Inferior parietal cortex (tissue), 1 donor: ENCODE measurements at regions not wholly inside any gene's neighbourhood (a gene's known extent, or its start where the extent isn't known, plus 50 kb on each side); places are given as distances from the start of the nearest gene placed in this dataset.

Source experiments
- DNase-seq: peaks from one replicate; pipeline ENCODE4 v3.0.0-alpha.2; 2016; ENCODE audit errors: extremely low spot score

DNA sequence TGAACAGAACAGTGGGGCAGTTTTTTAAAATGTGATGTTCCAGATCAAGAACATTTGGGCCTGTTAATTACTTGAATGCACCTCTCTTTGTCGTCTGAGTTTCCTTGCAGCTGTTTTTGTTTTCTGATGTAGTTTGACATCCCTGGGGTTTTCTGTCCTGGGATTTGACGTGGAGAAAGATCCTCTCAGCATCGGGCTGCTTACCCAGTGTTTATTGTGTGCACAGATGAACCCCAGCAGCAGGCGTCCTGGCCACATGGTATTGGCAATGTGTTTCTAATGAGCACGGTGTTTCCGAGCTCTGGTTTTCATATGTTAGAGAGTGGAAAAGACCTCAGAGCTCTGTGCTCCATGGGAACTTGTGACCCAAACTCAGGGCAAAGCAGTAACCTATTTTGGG, 191.1 kb upstream of the IRX3 start:
- no peak for DNase-seq

DNA sequence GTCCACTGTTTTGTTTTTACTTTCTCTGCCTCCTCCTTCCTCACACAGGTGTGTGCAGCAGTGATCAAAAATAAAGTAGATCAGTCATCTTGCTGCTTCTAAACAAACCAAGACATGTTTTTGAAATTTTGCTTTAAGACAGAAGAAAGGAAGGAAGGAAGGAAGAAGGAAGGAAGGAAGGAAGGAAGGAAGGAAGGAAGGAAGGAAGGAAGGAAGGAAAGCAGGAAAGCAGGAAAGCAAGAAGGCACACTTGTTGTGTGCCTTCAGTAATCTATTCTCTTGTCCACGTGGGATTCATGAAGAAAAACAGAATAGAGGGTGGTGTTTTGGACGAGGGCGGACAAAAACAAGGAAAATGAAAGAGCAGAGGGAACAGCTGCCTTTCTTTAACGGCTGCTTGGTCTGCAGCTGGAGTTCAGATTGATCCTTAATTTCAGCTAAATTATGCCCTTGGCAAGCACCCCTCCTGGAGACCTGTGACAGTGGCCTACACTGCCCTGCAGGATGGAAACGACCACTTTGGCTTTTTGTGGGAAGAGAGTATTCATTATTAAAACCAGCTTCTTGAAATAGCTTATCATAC, 188.5 kb upstream of the IRX3 start:
- DNase-seq: no peak

- DNase-seq: no peak
Observed at GRCh38 chr16:54473226-54473993, 186.8 kb upstream of the IRX3 start.

GRCh38 chr16:54467398-54467797, 180.8 kb upstream of the IRX3 start:
- no peak for DNase-seq

- no peak for DNase-seq
Observed at GRCh38 chr16:54466233-54466632, 179.6 kb upstream of the IRX3 start.

- no peak for DNase-seq
Observed at GRCh38 chr16:54465063-54465462, 178.5 kb upstream of the IRX3 start.

GRCh38 chr16:54462771-54463170, 176.2 kb upstream of the IRX3 start:
- no peak for DNase-seq

GRCh38 chr16:54462151-54462651, 175.6 kb upstream of the IRX3 start:
- DNase-seq: no peak

GRCh38 chr16:54460263-54460860, 173.8 kb upstream of the IRX3 start:
- DNase-seq: no peak

GRCh38 chr16:54459509-54460262, 173.1 kb upstream of the IRX3 start:
- no peak for DNase-seq

GRCh38 chr16:54458923-54459322, 172.3 kb upstream of the IRX3 start:
- DNase-seq: no peak

DNA sequence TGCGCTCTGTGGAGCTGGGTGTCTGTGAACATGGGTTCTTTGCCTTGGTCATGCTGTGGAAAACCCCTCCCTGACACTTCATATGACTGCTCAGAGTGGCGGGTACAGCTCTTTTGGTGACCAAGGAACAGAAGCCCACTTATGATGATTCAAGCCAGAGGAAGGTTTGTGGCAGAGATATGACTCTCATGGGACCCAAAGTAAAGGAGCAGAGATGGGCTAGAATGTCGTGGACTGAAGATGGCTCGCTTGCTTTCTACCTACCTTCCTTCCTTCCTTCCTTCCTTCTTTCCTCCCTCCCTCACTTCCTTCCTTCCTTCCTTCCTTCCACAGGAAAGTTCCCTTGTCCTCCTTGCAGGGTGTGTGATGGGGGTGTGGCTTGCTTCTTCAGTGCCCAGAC, 169.7 kb upstream of the IRX3 start:
- no peak for DNase-seq

GRCh38 chr16:54455030-54455725, 168.6 kb upstream of the IRX3 start:
- DNase-seq: no peak

DNA sequence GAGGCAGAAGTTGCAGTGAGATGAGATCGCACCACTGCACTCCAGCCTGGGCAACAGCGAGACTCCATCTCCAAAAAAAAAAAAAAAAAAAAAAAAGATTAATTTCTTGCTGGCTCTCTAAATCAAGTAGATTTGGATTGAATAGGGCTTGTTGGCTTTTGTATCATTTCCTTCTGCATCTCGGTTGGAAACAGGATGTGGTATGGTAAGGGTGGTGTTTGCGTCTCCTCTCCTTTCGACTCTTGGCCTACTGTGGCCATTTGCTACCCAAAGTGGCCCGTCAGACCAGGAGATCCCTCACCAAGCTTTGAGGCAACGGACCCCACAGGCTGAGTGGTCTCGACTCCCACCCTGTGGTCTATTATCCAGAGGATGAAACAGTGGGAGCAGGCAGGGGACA, 168.0 kb upstream of the IRX3 start:
- DNase-seq: no peak

- DNase-seq: no peak
Observed at GRCh38 chr16:54453871-54454270, 167.3 kb upstream of the IRX3 start.

GRCh38 chr16:54447576-54448440, 161.2 kb upstream of the IRX3 start:
- peak; percentile 29 for DNase-seq

DNA sequence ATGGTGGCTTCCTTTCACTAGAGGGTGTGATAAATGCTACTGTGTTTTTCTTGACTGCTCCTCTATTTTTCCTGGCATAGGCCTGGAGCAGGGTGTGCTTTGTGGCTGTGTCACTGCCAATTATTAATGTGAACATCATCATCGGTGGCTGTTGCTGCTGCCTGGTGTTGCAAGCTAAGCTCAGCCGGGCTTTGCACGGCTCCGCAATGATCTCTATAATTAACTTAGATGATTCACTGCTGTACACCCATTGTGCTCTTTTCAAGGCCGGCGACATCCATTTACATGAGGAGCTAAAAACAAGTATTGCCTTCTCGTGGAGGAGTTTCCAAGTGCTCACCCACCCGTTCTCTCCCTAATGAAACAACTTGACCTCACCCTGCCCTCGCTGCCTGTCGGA, 160.1 kb upstream of the IRX3 start:
- DNase-seq: peak; percentile 11

DNA sequence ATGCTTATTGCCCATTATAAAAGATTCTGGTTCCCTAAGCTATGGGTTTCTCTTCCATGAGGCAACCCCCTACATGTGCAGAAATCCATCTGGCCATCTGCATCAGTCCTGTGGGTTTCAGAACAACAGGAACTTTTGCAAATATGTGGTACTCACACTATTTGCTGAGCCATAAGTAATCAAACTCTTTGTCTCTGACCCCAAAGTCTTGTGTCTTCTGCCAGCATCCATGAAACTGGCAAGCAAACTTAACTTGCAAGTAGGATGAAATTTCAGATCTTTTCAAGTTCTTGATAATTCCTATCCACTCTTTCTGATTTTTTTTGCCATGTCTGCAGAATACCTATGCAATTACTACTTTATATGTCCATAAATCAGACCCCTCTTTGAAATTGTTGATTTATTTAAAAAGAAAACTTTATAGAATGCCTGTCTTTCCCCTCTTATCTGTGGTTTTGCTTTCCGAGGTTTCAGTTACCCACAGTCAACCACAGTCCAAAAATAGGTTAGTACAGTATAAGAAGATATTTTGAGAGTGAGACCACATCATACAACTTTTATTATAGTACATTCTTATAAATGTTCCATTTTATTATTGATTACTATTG, 158.4 kb upstream of the IRX3 start:
- no peak for DNase-seq

GRCh38 chr16:54443839-54444238, 157.3 kb upstream of the IRX3 start:
- DNase-seq: no peak

DNA sequence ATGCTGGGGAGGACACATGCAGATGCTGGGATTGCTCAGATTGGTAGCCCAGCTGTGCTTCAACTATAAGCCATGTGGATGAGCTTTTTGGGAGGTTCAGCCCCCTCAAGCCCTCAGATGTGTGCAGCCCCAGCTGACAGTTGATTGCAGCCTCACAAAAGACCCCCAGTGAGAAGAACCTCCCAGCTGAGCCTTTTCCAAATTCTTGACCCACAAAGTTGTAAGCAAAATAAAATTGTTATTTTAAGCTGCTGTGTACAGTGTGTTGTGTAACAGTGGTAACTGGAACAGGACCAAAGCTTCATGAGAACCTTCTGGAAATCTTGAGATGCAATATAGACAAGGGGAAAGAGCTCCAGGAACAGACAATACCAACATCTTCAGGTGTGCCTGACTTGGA, 156.8 kb upstream of the IRX3 start:
- no peak for DNase-seq
